AG09319 (cell line): ENCODE measurements at regions not wholly inside any gene's neighbourhood (a gene's known extent, or its start where the extent isn't known, plus 50 kb on each side); places are given as distances from the start of the nearest gene placed in this dataset.

Source experiments
- DNase-seq: peaks from one replicate; pipeline ENCODE4 v3.0.0-alpha.2; 2010; ENCODE audit warnings: low read depth; ENCODE audit errors: extremely low read depth
- CTCF ChIP-seq: IDR thresholded peaks from 2 replicates; pipeline ENCODE4 v1.5.1; 2011; ENCODE audit warnings: low read depth, mild to moderate bottlenecking, inconsistent platforms, low read length, moderate library complexity

- no peak for TF ChIP-seq CTCF
Observed at GRCh38 chr14:42671636-42672035, 1065.0 kb downstream of the LRFN5 start.

GRCh38 chr14:42665083-42665482 lies 1058.4 kb downstream of the LRFN5 start:
- TF ChIP-seq CTCF, result no peak
- no peak for DNase-seq

More at GRCh38 chr14:42671636-42672035, 1065.0 kb downstream of the LRFN5 start:
- DNase-seq, result no peak

GRCh38 chr14:42664190-42664589 lies 1057.5 kb downstream of the LRFN5 start:
- TF ChIP-seq CTCF, result no peak
- no peak for DNase-seq

GRCh38 chr14:42654707-42655106 lies 1048.0 kb downstream of the LRFN5 start:
- TF ChIP-seq CTCF, result no peak
- no peak for DNase-seq

- no peak for DNase-seq
Observed at GRCh38 chr14:42642787-42643186, 1036.1 kb downstream of the LRFN5 start.

GRCh38 chr14:42633504-42634095 lies 1026.9 kb downstream of the LRFN5 start:
- TF ChIP-seq CTCF, result no peak
- DNase-seq, result no peak

More at GRCh38 chr14:42642787-42643186, 1036.1 kb downstream of the LRFN5 start:
- TF ChIP-seq CTCF, result no peak

GRCh38 chr14:42629553-42629952 lies 1022.9 kb downstream of the LRFN5 start:
- no peak for DNase-seq
- TF ChIP-seq CTCF, result no peak
